ENCODE measurements at regions not wholly inside any gene's neighbourhood (a gene's known extent, or its start where the extent isn't known, plus 50 kb on each side); places are given as distances from the start of the nearest gene placed in this dataset.

DNA sequence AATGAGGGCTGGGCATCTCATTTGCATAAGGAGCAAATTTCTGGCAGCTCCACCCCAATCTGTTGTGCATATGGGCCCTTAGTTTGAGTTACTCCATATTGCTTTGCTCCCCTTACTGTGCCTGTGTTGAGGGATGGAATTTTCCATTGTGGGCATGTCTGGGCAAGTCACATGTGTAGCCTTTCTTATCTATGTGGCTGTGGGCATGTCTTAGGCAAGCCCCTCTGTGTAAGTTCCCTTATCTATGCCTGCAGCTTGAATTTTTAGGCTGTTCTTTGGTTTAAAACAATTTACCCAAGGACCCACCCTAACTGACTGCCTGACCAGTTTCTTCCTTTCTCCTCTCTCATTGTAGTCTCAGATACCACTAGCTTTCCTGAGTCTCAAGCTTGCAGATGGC, 405.7 kb upstream of the NCAM2 start:
- H3K9me3 ChIP-seq (replicated peaks), result no peaks in the 10 kb centered on the region
- H3K4me3 ChIP-seq, result no peak overlapping the region
- no peaks in the 10 kb centered on the region for H3K27me3 ChIP-seq (replicated peaks)
- no peaks in the 10 kb centered on the region for H3K36me3 ChIP-seq
- H3K27ac ChIP-seq, result no peak overlapping the region
- DNase-seq (ENCODE audit: low read depth in 1 of 2, low spot score in 2 of 2), result no peak
- H3K4me1 ChIP-seq (replicated peaks), result no peaks in the 10 kb centered on the region

- Histone ChIP-seq H3K36me3 (no peaks in the 10 kb centered on the region), H3K4me3 (no peak overlapping the region), H3K27me3 (replicated peaks) (no peaks in the 10 kb centered on the region), H3K27ac (no peak overlapping the region), H3K9me3 (replicated peaks) (no peaks in the 10 kb centered on the region), H3K4me1 (replicated peaks) (no peaks in the 10 kb centered on the region)
- no peak for DNase-seq (ENCODE audit: low read depth in 1 of 2, low spot score in 2 of 2)
Observed at GRCh38 chr21:20603236-20603635, 395.0 kb upstream of the NCAM2 start.

GRCh38 chr21:20611008-20611407, 387.2 kb upstream of the NCAM2 start:
- H3K4me1 ChIP-seq (replicated peaks), result no peaks in the 10 kb centered on the region
- no peak for DNase-seq (ENCODE audit: low read depth in 1 of 2, low spot score in 2 of 2)
- H3K27me3 ChIP-seq (replicated peaks), result no peaks in the 10 kb centered on the region
- H3K4me3 ChIP-seq, result no peak overlapping the region
- 0 out of 2 replicates have a peak, but pooled peaks cover 2% of the 10 kb centered on the region for H3K9me3 ChIP-seq (replicated peaks)
- H3K36me3 ChIP-seq, result no peaks in the 10 kb centered on the region
- H3K27ac ChIP-seq, result no peak overlapping the region

DNA sequence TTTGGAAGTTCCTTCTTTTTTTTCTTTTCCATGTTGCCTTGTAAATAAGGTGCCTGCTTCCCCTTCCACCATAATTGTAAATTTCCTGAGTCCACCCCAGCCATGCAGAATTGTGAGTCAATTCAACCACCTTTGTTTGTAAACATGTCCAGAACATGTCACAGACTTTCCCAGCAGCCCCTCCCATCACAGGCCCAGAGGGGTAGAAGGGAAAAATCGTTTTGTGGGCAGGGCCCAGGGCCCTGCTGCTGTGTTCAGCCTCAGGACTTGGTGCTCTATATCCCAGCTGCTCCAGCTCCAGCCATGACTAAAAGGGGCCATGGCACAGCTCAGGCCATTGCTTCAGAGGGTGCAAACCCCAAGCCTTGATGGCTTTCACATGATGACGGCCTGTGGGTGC, 384.6 kb upstream of the NCAM2 start:
- Histone ChIP-seq H3K4me1 (replicated peaks) (no peaks in the 10 kb centered on the region), H3K27ac (no peak overlapping the region), H3K4me3 (no peak overlapping the region), H3K9me3 (replicated peaks) (0 out of 2 replicates have a peak, but pooled peaks cover 2% of the 10 kb centered on the region), H3K27me3 (replicated peaks) (no peaks in the 10 kb centered on the region), H3K36me3 (no peaks in the 10 kb centered on the region)
- no peak for DNase-seq (ENCODE audit: low read depth in 1 of 2, low spot score in 2 of 2)

GRCh38 chr21:20617130-20617529, 381.1 kb upstream of the NCAM2 start:
- no peak for DNase-seq (ENCODE audit: low read depth in 1 of 2, low spot score in 2 of 2)
- Histone ChIP-seq H3K27me3 (replicated peaks) (no peaks in the 10 kb centered on the region), H3K9me3 (replicated peaks) (no peaks in the 10 kb centered on the region), H3K27ac (no peak overlapping the region), H3K4me3 (no peak overlapping the region), H3K36me3 (no peaks in the 10 kb centered on the region), H3K4me1 (replicated peaks) (no peaks in the 10 kb centered on the region)

- Histone ChIP-seq H3K27me3 (replicated peaks) (no peaks in the 10 kb centered on the region), H3K4me1 (replicated peaks) (no peaks in the 10 kb centered on the region), H3K4me3 (no peak overlapping the region), H3K9me3 (replicated peaks) (0 out of 2 replicates have a peak, but pooled peaks cover 3% of the 10 kb centered on the region), H3K36me3 (no peaks in the 10 kb centered on the region), H3K27ac (no peak overlapping the region)
- DNase-seq (ENCODE audit: low read depth in 1 of 2, low spot score in 2 of 2), result no peak
Observed at GRCh38 chr21:20618878-20619277, 379.3 kb upstream of the NCAM2 start.

GRCh38 chr21:20627594-20627993, 370.6 kb upstream of the NCAM2 start:
- no peak overlapping the region for H3K4me3 ChIP-seq
- no peak for DNase-seq (ENCODE audit: low read depth in 1 of 2, low spot score in 2 of 2)
- no peak overlapping the region for H3K27ac ChIP-seq
- H3K9me3 ChIP-seq (replicated peaks), result 0 out of 2 replicates have a peak, but pooled peaks cover 3% of the 10 kb centered on the region
- no peaks in the 10 kb centered on the region for H3K27me3 ChIP-seq (replicated peaks)
- no peaks in the 10 kb centered on the region for H3K4me1 ChIP-seq (replicated peaks)
- no peaks in the 10 kb centered on the region for H3K36me3 ChIP-seq

- no peak for DNase-seq (ENCODE audit: low read depth in 1 of 2, low spot score in 2 of 2)
- no peaks in the 10 kb centered on the region for H3K36me3 ChIP-seq
- no peak overlapping the region for H3K4me3 ChIP-seq
- no peaks in the 10 kb centered on the region for H3K27me3 ChIP-seq (replicated peaks)
- H3K27ac ChIP-seq, result no peak overlapping the region
- no peaks in the 10 kb centered on the region for H3K9me3 ChIP-seq (replicated peaks)
- H3K4me1 ChIP-seq (replicated peaks), result no peaks in the 10 kb centered on the region
Observed at GRCh38 chr21:20631633-20632032, 366.6 kb upstream of the NCAM2 start.

GRCh38 chr21:20639026-20639425, 359.2 kb upstream of the NCAM2 start:
- no peaks in the 10 kb centered on the region for H3K4me1 ChIP-seq (replicated peaks)
- no peak for DNase-seq (ENCODE audit: low read depth in 1 of 2, low spot score in 2 of 2)
- H3K4me3 ChIP-seq, result no peak overlapping the region
- no peaks in the 10 kb centered on the region for H3K27me3 ChIP-seq (replicated peaks)
- no peaks in the 10 kb centered on the region; the same call in 1 of the 2 replicates for H3K9me3 ChIP-seq (replicated peaks)
- H3K27ac ChIP-seq, result no peak overlapping the region
- H3K36me3 ChIP-seq, result no peaks in the 10 kb centered on the region

DNA sequence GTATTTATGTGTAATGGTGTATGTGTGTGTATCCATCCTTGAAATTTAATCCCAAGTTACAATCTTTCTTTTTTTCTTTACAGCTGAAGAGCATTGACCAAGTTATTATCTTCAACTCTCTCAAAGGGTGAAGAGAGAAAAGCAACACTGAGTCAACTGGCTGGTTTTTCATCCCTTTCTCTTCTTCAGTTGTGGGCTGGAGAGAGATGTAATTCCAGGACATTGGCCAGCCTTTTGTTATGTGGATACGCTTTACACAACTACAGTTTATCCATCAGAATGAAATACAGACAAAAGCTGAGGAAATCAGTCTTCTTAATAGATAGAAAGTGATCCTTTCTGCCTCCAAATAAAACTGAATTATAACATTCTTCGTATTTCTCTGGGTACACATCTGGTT, 357.0 kb upstream of the NCAM2 start:
- Histone ChIP-seq H3K9me3 (replicated peaks) (no peaks in the 10 kb centered on the region; the same call in 1 of the 2 replicates), H3K4me1 (replicated peaks) (no peaks in the 10 kb centered on the region), H3K27ac (no peak overlapping the region), H3K27me3 (replicated peaks) (no peaks in the 10 kb centered on the region), H3K4me3 (no peak overlapping the region), H3K36me3 (no peaks in the 10 kb centered on the region)
- DNase-seq (ENCODE audit: low read depth in 1 of 2, low spot score in 2 of 2), result no peak

GRCh38 chr21:20642681-20643080, 355.5 kb upstream of the NCAM2 start:
- no peak for DNase-seq (ENCODE audit: low read depth in 1 of 2, low spot score in 2 of 2)
- no peak overlapping the region for H3K4me3 ChIP-seq
- H3K27me3 ChIP-seq (replicated peaks), result no peaks in the 10 kb centered on the region
- no peaks in the 10 kb centered on the region for H3K36me3 ChIP-seq
- no peaks in the 10 kb centered on the region for H3K9me3 ChIP-seq (replicated peaks)
- H3K4me1 ChIP-seq (replicated peaks), result no peaks in the 10 kb centered on the region
- no peak overlapping the region for H3K27ac ChIP-seq

DNA sequence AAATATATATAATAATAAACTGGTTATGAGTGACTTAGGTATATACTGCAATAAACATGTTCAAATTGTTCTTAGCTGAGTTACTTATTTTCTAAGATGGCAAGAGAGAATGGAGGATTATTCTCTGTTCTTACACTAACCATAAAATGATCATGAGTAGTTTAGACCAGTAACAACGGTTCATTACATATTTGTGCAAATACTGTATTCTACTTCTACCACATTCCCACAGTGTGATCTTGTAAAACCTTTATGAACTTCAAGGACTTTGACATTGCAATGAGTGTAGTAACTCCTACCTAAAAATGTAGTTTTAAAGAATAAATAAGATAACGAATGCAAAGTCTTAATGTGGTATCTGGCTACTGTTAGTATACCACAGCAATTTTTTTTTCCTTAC, 353.7 kb upstream of the NCAM2 start:
- Histone ChIP-seq H3K9me3 (replicated peaks) (no peaks in the 10 kb centered on the region), H3K4me1 (replicated peaks) (no peaks in the 10 kb centered on the region), H3K36me3 (no peaks in the 10 kb centered on the region), H3K27ac (no peak overlapping the region), H3K27me3 (replicated peaks) (no peaks in the 10 kb centered on the region), H3K4me3 (no peak overlapping the region)
- DNase-seq (ENCODE audit: low read depth in 1 of 2, low spot score in 2 of 2), result no peak

DNA sequence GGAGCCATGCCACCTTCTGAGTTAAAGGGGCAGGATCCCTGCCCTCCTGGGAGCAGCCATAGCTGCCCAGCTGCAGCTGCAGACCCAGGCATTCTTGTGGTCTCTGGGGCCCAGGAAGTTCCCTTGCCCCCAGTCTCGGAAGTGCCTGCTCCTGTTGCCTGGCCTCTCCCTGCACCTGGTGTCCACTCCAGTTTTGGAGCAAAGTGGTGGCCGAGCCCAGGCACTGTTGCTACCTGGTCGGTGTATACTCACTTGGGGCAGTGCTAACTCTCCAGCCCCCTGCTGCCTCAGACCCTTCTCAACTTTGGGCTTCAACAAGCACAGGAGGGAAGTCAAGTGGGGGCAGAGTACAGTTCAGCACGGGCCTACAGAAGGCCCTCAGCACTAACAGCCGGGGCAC, 352.9 kb upstream of the NCAM2 start:
- Histone ChIP-seq H3K27ac (no peak overlapping the region), H3K27me3 (replicated peaks) (no peaks in the 10 kb centered on the region), H3K36me3 (no peaks in the 10 kb centered on the region), H3K9me3 (replicated peaks) (no peaks in the 10 kb centered on the region), H3K4me3 (no peak overlapping the region), H3K4me1 (replicated peaks) (no peaks in the 10 kb centered on the region)
- no peak for DNase-seq (ENCODE audit: low read depth in 1 of 2, low spot score in 2 of 2)

- Histone ChIP-seq H3K27me3 (replicated peaks) (no peaks in the 10 kb centered on the region), H3K36me3 (no peaks in the 10 kb centered on the region), H3K4me1 (replicated peaks) (no peaks in the 10 kb centered on the region), H3K27ac (no peak overlapping the region), H3K9me3 (replicated peaks) (no peaks in the 10 kb centered on the region), H3K4me3 (no peak overlapping the region)
- DNase-seq (ENCODE audit: low read depth in 1 of 2, low spot score in 2 of 2), result no peak
Observed at GRCh38 chr21:20646431-20647165, 351.6 kb upstream of the NCAM2 start.

- no peak for DNase-seq (ENCODE audit: low read depth in 1 of 2, low spot score in 2 of 2)
- Histone ChIP-seq H3K4me3 (no peak overlapping the region), H3K27ac (no peak overlapping the region), H3K36me3 (no peaks in the 10 kb centered on the region), H3K9me3 (replicated peaks) (no peaks in the 10 kb centered on the region), H3K4me1 (replicated peaks) (no peaks in the 10 kb centered on the region), H3K27me3 (replicated peaks) (no peaks in the 10 kb centered on the region)
Observed at GRCh38 chr21:20647607-20648006, 350.6 kb upstream of the NCAM2 start.

Measured in SJSA1 (cell line).